Astrocyte (in vitro differentiated cells and primary cell): ENCODE measurements at regions not wholly inside any gene's neighbourhood (a gene's known extent, or its start where the extent isn't known, plus 50 kb on each side); places are given as distances from the start of the nearest gene placed in this dataset.

Experiments
- EZH2 ChIP-seq: IDR thresholded peaks from 2 replicates; pipeline ENCODE4 v1.6.1; 2012; ENCODE audit warnings: mild to moderate bottlenecking, low read length, inconsistent platforms; ENCODE audit not compliant: insufficient read depth
- TF ChIP-seq, protein P1 (sequence below): IDR thresholded peaks from 2 replicates; pipeline ENCODE4 v1.5.1; 2011; ENCODE audit warnings: low read depth, mild to moderate bottlenecking, inconsistent platforms, low read length, moderate library complexity; ENCODE audit not compliant: insufficient read depth

DNA sequence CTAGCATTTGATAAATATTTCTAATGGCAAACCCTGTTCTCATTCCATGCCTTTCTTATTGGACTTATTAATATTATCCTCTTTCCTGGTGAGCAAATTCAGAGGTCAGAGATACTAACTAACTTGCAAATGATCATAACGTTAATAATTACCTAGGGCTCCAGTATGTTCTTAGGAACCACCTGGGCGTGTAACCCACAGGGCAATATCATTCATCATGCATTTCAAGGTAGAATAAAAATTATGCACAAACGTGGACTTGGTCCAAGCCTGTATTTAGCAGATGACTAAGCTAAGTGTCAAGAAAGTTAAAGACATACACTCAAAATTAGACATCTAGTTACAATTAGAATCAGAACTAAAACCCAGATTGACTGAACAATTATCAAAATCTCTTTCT, 850.1 kb downstream of the TRIML1 start:
- TF ChIP-seq, protein P1, sequence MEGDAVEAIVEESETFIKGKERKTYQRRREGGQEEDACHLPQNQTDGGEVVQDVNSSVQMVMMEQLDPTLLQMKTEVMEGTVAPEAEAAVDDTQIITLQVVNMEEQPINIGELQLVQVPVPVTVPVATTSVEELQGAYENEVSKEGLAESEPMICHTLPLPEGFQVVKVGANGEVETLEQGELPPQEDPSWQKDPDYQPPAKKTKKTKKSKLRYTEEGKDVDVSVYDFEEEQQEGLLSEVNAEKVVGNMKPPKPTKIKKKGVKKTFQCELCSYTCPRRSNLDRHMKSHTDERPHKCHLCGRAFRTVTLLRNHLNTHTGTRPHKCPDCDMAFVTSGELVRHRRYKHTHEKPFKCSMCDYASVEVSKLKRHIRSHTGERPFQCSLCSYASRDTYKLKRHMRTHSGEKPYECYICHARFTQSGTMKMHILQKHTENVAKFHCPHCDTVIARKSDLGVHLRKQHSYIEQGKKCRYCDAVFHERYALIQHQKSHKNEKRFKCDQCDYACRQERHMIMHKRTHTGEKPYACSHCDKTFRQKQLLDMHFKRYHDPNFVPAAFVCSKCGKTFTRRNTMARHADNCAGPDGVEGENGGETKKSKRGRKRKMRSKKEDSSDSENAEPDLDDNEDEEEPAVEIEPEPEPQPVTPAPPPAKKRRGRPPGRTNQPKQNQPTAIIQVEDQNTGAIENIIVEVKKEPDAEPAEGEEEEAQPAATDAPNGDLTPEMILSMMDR, result no peak
- TF ChIP-seq EZH2, result no peak
